ENCODE measurements at regions not wholly inside any gene's neighbourhood (a gene's known extent, or its start where the extent isn't known, plus 50 kb on each side); places are given as distances from the start of the nearest gene placed in this dataset.

DNA sequence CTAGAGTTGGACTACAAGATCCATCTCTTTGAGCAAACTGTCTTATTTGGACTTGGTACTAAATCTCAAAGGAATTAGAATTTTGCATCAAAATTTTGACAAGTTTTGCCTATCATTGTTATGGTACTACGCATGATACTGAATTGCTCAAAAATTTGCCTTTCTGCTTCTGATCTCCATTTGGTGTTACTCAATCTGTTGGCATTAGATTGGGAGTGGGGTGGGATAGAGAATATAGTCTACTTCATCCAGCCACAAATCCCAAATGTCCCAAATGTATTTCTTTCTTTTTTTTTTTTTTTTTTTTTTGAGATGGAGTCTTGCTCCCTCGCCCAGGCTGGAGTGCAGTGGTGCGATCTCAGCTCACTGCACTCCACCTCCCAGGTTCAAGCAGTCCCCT is 204.8 kb downstream of the TANC2 start:
- TF ChIP-seq, protein P1, sequence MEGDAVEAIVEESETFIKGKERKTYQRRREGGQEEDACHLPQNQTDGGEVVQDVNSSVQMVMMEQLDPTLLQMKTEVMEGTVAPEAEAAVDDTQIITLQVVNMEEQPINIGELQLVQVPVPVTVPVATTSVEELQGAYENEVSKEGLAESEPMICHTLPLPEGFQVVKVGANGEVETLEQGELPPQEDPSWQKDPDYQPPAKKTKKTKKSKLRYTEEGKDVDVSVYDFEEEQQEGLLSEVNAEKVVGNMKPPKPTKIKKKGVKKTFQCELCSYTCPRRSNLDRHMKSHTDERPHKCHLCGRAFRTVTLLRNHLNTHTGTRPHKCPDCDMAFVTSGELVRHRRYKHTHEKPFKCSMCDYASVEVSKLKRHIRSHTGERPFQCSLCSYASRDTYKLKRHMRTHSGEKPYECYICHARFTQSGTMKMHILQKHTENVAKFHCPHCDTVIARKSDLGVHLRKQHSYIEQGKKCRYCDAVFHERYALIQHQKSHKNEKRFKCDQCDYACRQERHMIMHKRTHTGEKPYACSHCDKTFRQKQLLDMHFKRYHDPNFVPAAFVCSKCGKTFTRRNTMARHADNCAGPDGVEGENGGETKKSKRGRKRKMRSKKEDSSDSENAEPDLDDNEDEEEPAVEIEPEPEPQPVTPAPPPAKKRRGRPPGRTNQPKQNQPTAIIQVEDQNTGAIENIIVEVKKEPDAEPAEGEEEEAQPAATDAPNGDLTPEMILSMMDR (IDR thresholded peaks at IDR 0.05), result no peak
- TF ChIP-seq POLR2A (IDR thresholded peaks at IDR 0.05), result no peak
- TF ChIP-seq POLR2AphosphoS5 (IDR thresholded peaks at IDR 0.05), result no peak
